HG03097 (cell line): ENCODE measurements at regions not wholly inside any gene's neighbourhood (a gene's known extent, or its start where the extent isn't known, plus 50 kb on each side); places are given as distances from the start of the nearest gene placed in this dataset.
"Not testable (repeated sequence)": the region's sequence is repeated elsewhere in the genome, so short reads cannot be mapped to it uniquely, and the experiment has no call there.

Experiments
- ATAC-seq: cut with Tn5 transposase; IDR thresholded peaks from one replicate; pipeline ENCODE4 v1.9.1; 2021; ENCODE audit not compliant: unreplicated experiment, low FRiP score

DNA sequence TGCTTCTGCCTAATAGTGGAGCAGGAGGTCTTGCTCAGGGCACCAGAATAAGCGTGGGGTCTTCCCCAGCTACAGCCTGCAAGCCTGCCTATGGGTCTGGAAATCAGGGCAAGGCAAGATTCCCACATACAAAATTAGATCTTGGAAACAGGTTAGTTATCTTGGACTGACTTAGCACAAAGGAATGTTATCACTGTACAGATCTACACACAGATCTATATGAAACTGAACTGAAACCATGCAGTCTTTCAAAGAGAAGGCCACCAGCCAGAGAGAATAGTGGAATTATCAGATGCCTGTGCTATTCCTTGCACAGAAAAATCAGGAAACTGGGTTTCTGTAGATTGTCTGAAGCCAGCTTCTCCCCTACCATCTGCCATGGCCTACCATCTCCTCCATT lies 585.7 kb downstream of the ACTL7B start:
- ATAC-seq = no peak

DNA sequence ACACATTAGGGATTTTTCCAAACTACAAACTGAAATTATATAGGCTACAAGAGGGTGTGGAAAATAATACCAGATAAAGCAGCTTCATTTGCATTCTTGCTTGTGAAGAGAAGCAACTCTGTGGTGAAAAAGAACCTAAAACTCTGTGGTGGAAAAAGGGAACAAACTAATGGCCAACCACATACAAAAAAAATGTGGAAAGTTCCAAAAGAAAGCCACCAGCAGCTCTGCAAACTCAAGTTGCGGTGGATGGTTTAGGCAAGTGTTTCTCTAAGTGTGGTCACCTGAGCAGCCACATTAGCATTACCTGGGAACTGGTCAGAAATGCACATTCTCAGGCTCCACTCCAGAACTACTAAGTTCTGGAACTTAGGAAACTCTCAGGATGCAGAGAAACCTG lies 586.4 kb downstream of the ACTL7B start:
- ATAC-seq = no peak

- no peak for ATAC-seq
These were observed 590.7 kb downstream of the ACTL7B start for GRCh38 chr9:108265065-108265464.

GRCh38 chr9:108264093-108264492 lies 591.7 kb downstream of the ACTL7B start:
- no peak for ATAC-seq

GRCh38 chr9:108262836-108263235 lies 593.0 kb downstream of the ACTL7B start:
- ATAC-seq = no peak

DNA sequence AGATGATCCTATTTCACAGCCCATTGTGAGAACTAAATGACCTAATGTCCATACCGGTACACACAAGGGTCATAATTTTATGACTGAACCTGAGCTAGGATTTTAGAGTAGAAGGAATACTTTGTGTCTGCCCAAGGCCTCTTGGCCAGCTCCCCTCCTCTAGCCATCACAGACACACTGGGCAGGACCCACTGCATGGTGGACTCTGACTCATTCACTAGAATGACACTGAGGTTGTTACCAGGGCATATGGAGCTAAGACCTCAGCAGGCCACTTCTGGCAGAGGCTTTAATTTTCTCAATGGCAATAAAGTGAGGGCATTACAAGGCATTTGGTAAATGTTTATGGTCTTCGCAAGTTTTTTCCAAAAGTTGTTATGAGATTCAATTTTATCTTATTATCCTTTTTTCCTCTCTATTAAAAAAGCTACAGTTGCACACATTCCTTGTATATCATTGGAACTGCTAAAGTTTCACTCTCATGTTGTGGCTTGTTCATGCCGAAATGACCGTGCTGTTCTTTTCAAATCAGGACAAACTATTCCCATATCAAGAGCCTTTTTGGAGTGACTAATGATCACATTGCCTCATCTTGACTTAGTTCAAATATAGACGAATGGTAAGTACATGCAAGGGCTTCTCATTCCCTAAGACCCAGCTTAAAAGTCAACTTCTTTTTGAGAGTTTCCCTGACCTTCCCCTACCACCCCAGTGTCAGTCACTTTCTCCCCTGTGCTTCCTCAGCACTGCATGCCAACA lies 595.7 kb downstream of the ACTL7B start:
- no peak for ATAC-seq

GRCh38 chr9:108258640-108259039 lies 597.1 kb downstream of the ACTL7B start:
- ATAC-seq = no peak

DNA sequence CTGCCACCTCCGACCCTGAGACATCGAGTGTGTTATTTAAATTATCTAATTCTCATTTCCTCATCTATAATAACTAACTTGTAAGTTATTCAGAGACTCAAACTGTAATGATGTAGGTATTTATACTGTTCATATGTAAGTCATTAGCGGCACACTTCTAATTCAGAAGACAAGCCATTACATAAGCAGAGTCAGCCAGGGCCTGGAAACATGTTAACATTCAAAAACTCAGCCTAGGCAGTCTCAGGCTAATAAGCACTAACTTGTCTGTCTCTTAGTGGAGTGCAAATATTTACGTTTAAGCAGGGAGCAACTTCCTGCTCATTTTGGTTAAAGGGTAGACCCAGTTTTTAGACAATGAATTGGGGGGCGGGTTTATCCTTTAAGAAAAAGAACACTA lies 598.4 kb downstream of the ACTL7B start:
- no peak for ATAC-seq

GRCh38 chr9:108254236-108254635 lies 601.5 kb downstream of the ACTL7B start:
- no peak for ATAC-seq

DNA sequence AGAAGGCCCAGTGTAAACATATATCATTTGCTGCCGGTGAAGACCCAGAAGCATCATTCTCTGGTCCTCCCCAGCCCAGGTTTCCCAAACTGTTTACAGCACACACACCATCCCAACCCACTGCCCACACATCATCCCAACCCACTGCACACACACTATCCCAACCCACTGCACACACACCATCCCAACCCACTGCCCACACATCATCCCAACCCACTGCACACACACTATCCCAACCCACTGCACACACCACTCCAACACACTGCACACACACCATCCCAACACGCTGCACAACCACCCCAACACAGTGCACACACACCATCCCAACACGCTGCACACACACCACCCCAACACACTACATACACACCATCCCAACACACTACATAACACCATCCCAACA lies 608.4 kb downstream of the ACTL7B start:
- not testable (repeated sequence) for ATAC-seq

DNA sequence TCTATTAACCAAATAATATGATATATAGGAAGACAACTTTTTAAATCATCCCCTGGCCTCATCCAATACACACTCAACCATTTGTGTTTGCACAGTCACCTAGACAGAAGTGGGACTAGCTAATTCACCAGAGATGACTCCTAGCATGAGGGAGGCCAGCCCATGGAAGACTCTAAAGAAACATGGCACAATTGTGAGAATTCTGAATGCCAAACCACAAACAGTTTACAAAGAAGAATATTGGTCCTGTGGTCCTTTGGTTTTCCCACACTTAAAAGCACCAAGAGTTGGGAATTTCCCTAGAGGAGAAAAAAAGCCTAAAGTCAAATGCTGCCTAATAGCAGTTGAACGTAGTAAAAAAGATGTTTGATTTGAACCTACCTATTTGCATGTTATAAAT lies 609.9 kb downstream of the ACTL7B start:
- no peak for ATAC-seq

GRCh38 chr9:108245331-108245730 lies 610.5 kb downstream of the ACTL7B start:
- ATAC-seq = no peak

DNA sequence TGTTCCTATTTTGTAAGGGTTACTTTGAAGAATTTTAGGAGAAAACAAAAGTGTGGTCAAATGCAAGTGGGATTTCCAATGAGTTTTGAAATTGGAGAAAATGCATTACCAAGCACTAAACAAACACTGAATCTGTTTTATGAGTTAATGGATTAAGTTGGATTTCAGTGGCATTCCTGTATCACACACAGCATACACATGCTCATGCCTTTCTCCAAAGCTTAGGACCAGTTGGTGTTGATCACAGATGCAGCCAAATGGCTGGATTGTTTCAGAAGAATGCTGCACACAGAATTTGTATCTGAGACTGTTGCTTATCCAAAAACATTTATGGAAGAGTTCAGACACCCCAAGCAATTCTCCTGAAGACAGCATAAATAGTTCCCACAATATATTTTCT lies 611.1 kb downstream of the ACTL7B start:
- ATAC-seq = no peak

- no peak for ATAC-seq
These were observed 614.3 kb downstream of the ACTL7B start for GRCh38 chr9:108241384-108242073.

- ATAC-seq = no peak
These were observed 616.0 kb downstream of the ACTL7B start for GRCh38 chr9:108239696-108240321.

GRCh38 chr9:108235609-108236008 lies 620.2 kb downstream of the ACTL7B start:
- ATAC-seq = no peak

GRCh38 chr9:108234811-108235210 lies 621.0 kb downstream of the ACTL7B start:
- ATAC-seq = no peak

GRCh38 chr9:108225149-108225800 lies 630.5 kb downstream of the ACTL7B start:
- no peak for ATAC-seq

DNA sequence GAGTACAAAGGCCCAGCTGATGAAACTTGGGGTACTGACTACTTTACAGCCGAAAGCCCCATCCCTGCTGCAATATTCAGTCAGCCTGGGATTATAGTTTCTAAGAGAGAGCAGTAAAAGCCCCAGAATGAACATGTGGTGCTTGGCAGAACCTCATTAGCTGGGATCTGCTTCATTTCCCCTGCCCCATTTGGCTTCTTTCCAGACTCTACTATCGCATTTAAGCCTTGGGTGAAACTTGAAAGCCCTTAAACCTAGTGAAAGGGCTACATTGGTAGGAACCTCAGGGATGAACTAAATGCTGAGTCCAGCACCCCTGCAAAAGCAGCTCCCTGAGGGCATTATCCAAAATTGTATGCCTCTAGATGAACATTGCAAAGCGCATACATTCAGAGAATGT lies 631.1 kb downstream of the ACTL7B start:
- no peak for ATAC-seq

GRCh38 chr9:108219664-108220063 lies 636.1 kb downstream of the ACTL7B start:
- no peak for ATAC-seq
